HCT116 (cell line): ENCODE measurements at regions not wholly inside any gene's neighbourhood (a gene's known extent, or its start where the extent isn't known, plus 50 kb on each side); places are given as distances from the start of the nearest gene placed in this dataset.

Source experiments
- ATAC-seq: fragments of 200-7000 bp; cut with Tn5 transposase; 2 replicates; pipeline ENCODE4 v1.9.1; 2020; ENCODE audit warnings: mild to moderate bottlenecking, moderate library complexity
- BruUV-seq: library from RNA; stranded (reverse); fragments of 400-500 nt; replicated peaks from 2 replicates; lab custom pipeline; 2021; lab: Mats Ljungman, UMichigan
- CTCF ChIA-PET: fragments of 300-600 bp; sonication (Branson Sonifier 250); formaldehyde crosslinking; loops from one replicate; lab custom pipeline; 2021; ENCODE audit warnings: antibody characterized with exemption; lab: Charles Lee
- POLR2A ChIA-PET: fragments of 300-600, 350-600 bp; sonication (Branson Sonifier 250); formaldehyde crosslinking; loops from one replicate; lab custom pipeline; 2021; ENCODE audit warnings: antibody characterized with exemption; lab: Charles Lee
- RAD21 ChIA-PET, 2 experiments: fragments of 300-600 bp; sonication (Branson Sonifier 250); formaldehyde crosslinking; loops; one replicate each; lab custom pipeline; 2023; ENCODE audit warnings: low total read pairs in 2 of 2; ENCODE audit not compliant: uncharacterized antibody in 2 of 2, unreplicated experiment in 2 of 2, low non-redundant PET in 1 of 2; lab: Charles Lee
- DNase-seq: peaks from one replicate; pipeline ENCODE4 v3.0.0-alpha.2; 2010; ENCODE audit warnings: low read depth, low spot score
- H2AFZ ChIP-seq: fragments of 200-600 bp; shearing (Covaris generic), sonication (generic); 2 replicates; pipeline ENCODE4 v1.6.1; 2017; ENCODE audit warnings: low read depth, mixed run types, mixed read lengths, antibody characterized with exemption, low read length; ENCODE audit not compliant: poor library complexity, severe bottlenecking
- H3K27ac ChIP-seq: 2 replicates; pipeline ENCODE4 v1.5.1; 2012; ENCODE audit warnings: low read depth, low read length
- H3K27me3 ChIP-seq: fragments of 200-600 bp; sonication (generic); 2 replicates; pipeline ENCODE4 v1.6.1; 2016; ENCODE audit warnings: mixed run types, low read length, mixed read lengths; ENCODE audit not compliant: insufficient read depth
- H3K36me3 ChIP-seq, 2 experiments: fragments of 200-500 bp in 1 of 2; fragments of 200-600 bp in 1 of 2; sonication (Bioruptor generic) in 1 of 2; sonication (generic) in 1 of 2; 2 replicates each; pipeline versions ENCODE4 v1.5.1 to v1.6.1; 2014 to 2016; ENCODE audit warnings: low read length in 2 of 2, inconsistent platforms in 1 of 2, mixed read lengths in 1 of 2, mixed run types in 1 of 2; ENCODE audit not compliant: insufficient read depth in 2 of 2, control insufficient read depth in 1 of 2
- H3K4me1 ChIP-seq, 2 experiments: fragments of 200-600 bp in 1 of 2; sonication (generic) in 1 of 2; 2 replicates each; pipeline versions ENCODE4 v1.5.1 to v1.6.1; 2012 to 2017; ENCODE audit warnings: low read length in 2 of 2, inconsistent platforms in 1 of 2, mild to moderate bottlenecking in 1 of 2, mixed read lengths in 1 of 2, mixed run types in 1 of 2, moderate library complexity in 1 of 2; ENCODE audit not compliant: insufficient read depth in 2 of 2, control insufficient read depth in 1 of 2
- H3K4me2 ChIP-seq: fragments of 200-600 bp; sonication (generic); 2 replicates; pipeline ENCODE4 v1.6.1; 2017; ENCODE audit warnings: mixed run types, low read length, mixed read lengths
- H3K4me3 ChIP-seq, 2 experiments: fragments of 200-600 bp in 1 of 2; sonication (generic) in 1 of 2; replicated peaks in 1 of 2; 2 replicates each; pipeline ENCODE4 v1.5.1; 2011 to 2016; ENCODE audit warnings: low read length in 2 of 2, control low read depth in 1 of 2, low read depth in 1 of 2, mild to moderate bottlenecking in 1 of 2, mixed read lengths in 1 of 2, mixed run types in 1 of 2
- H3K79me2 ChIP-seq: fragments of 200-600 bp; sonication (generic); 2 replicates; pipeline ENCODE4 v1.6.1; 2017; ENCODE audit warnings: mild to moderate bottlenecking, mixed run types, low read length, moderate library complexity, mixed read lengths; ENCODE audit not compliant: insufficient read depth
- H3K9ac ChIP-seq: fragments of 200-600 bp; sonication (generic); 2 replicates; pipeline ENCODE4 v1.6.1; 2016; ENCODE audit warnings: low read length, mixed read lengths
- H3K9me2 ChIP-seq: fragments of 200-600 bp; sonication (generic), shearing (Covaris generic); 2 replicates; pipeline ENCODE4 v1.6.1; 2017; ENCODE audit warnings: mixed run types, mild to moderate bottlenecking, moderate library complexity; ENCODE audit not compliant: insufficient read depth
- H3K9me3 ChIP-seq, 2 experiments: fragments of 200-500 bp in 1 of 2; fragments of 200-600 bp in 1 of 2; sonication (Bioruptor generic) in 1 of 2; sonication (generic) in 1 of 2; 2 replicates each; pipeline ENCODE4 v1.6.1; 2014 to 2017; ENCODE audit warnings: low read length in 2 of 2, mixed read lengths in 2 of 2, inconsistent platforms in 1 of 2, low read depth in 1 of 2, mild to moderate bottlenecking in 1 of 2, mixed run types in 1 of 2, moderate library complexity in 1 of 2; ENCODE audit not compliant: control insufficient read depth in 1 of 2, insufficient read depth in 1 of 2
- H4K20me1 ChIP-seq: fragments of 200-600 bp; sonication (generic), shearing (Covaris generic); 2 replicates; pipeline ENCODE4 v1.6.1; 2017; ENCODE audit warnings: mixed run types, mild to moderate bottlenecking, moderate library complexity; ENCODE audit not compliant: insufficient read depth
- ATF3 ChIP-seq: IDR thresholded peaks from 2 replicates; pipeline ENCODE4 v1.6.1; 2012
- CEBPB ChIP-seq: IDR thresholded peaks from 2 replicates; pipeline ENCODE4 v1.6.1; 2012; ENCODE audit warnings: low read depth
- EGR1 ChIP-seq: IDR thresholded peaks from 2 replicates; pipeline ENCODE4 v1.6.1; 2012; ENCODE audit warnings: low read depth
- ELF1 ChIP-seq: IDR thresholded peaks from 2 replicates; pipeline ENCODE4 v1.6.1; 2012; ENCODE audit warnings: low read depth, borderline replicate concordance
- EZH2 ChIP-seq: fragments of 200-600 bp; sonication (generic); IDR thresholded peaks from 2 replicates; pipeline ENCODE4 v1.6.1; 2017; ENCODE audit warnings: antibody characterized with exemption, mixed run types
- FOSL1 ChIP-seq: IDR thresholded peaks from 2 replicates; pipeline ENCODE4 v1.6.1; 2012; ENCODE audit warnings: low read depth
- JUND ChIP-seq: IDR thresholded peaks from 2 replicates; pipeline ENCODE4 v1.6.1; 2012
- POLR2A ChIP-seq: IDR thresholded peaks from 2 replicates; pipeline ENCODE4 v1.7.0; 2011; ENCODE audit warnings: borderline replicate concordance; ENCODE audit not compliant: insufficient read depth, insufficient read length; ENCODE audit errors: extremely low read depth
- RAD21 ChIP-seq: IDR thresholded peaks from 2 replicates; pipeline ENCODE4 v1.6.1; 2012; ENCODE audit warnings: low read depth, mild to moderate bottlenecking
- SRF ChIP-seq: IDR thresholded peaks from 2 replicates; pipeline ENCODE4 v1.6.1; 2012; ENCODE audit warnings: low read depth
- YY1 ChIP-seq: IDR thresholded peaks from 2 replicates; pipeline ENCODE4 v1.6.1; 2011; ENCODE audit warnings: low read length, low read depth, moderate library complexity, mild to moderate bottlenecking; ENCODE audit not compliant: insufficient replicate concordance; ENCODE audit errors: extremely low read depth
- ZFX ChIP-seq: fragments of 450-650 bp; IDR thresholded peaks from 2 replicates; pipeline ENCODE4 v1.6.1; 2017
- intact Hi-C: fragments of 100-400 bp; cut with micrococcal nuclease; formaldehyde crosslinking; loops from 2 replicates; pipeline ENCODE4 v1.10.0; 2022
- TF ChIP-seq, protein P1 (sequence below): IDR thresholded peaks from 2 replicates; pipeline ENCODE4 v1.6.1; 2012; ENCODE audit warnings: low read depth
- TF ChIP-seq, protein P2 (sequence below), 3 experiments: fragments of 200-600 bp in 1 of 3; sonication (generic) in 1 of 3; IDR thresholded peaks in 2 of 3; conservative IDR thresholded peaks in 1 of 3; 2 replicates each; pipeline ENCODE4 v1.5.1; 2012 to 2017; ENCODE audit warnings: low read depth in 2 of 3, low read length in 2 of 3, antibody characterized with exemption in 1 of 3, borderline replicate concordance in 1 of 3, control low read depth in 1 of 3, mild to moderate bottlenecking in 1 of 3, mixed read lengths in 1 of 3, mixed run types in 1 of 3, moderate library complexity in 1 of 3; ENCODE audit not compliant: insufficient read depth in 1 of 3

DNA sequence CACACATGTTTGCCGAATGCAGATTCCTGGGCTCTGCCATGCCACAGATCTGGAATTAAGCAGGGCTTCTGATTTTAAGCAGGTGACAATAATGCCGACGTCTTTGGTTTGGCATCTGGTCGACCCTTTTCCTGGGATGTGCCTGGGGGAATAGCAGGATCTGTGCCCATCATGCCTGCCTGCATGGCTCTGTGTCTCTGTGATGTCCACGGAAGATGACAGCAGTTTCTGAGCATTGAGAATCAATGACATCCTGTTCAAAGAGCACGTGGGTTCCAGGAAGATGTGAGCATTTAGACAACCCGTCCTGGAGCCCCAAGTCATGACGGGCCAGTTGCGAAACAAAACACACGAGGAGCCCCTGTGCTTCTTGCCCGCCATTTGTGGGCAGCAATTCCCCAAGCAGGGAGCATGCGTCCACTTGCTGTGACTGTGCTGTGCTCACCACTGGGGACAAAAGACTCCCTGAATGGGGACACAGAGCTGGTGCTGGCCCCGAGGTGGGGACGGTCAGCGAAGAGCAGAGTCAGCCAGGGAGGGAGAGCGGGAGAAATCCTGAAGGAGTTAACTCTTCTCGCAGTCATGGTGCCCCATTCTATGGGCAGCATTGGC is 110.1 kb downstream of the ERMARD start (continued):
- TF ChIP-seq FOSL1 (no peak), YY1 (no peak), RAD21 (no peak), CEBPB (no peak), EGR1 (no peak), ATF3 (no peak), JUND (no peak), SRF (no peak), ZFX (no peak)

GRCh38 chr6:169859978-169860703 is 108.7 kb downstream of the ERMARD start:
- H3K9ac ChIP-seq, result no peak overlapping the region
- ChIA-PET CTCF (no interaction called here), POLR2A (no interaction called here), RAD21 (no interaction called here)
- no peaks in the 10 kb centered on the region for H3K79me2 ChIP-seq
- no peak overlapping the region for H3K4me3 ChIP-seq
- no peaks in the 10 kb centered on the region for H3K36me3 ChIP-seq
- H3K9me3 ChIP-seq, result no peaks in the 10 kb centered on the region; a peak in 1 of 4 replicates
- DNase-seq (no peak), ATAC-seq (no peak)
- H3K4me2 ChIP-seq, result no peak overlapping the region
- H3K9me2 ChIP-seq, result no peaks in the 10 kb centered on the region
- no peaks in the 10 kb centered on the region for H4K20me1 ChIP-seq
- TF ChIP-seq EZH2 (no peak), RAD21 (no peak), ZFX (no peak), YY1 (no peak), POLR2A (no peak), ELF1 (no peak), FOSL1 (no peak)
- TF ChIP-seq, protein P1, sequence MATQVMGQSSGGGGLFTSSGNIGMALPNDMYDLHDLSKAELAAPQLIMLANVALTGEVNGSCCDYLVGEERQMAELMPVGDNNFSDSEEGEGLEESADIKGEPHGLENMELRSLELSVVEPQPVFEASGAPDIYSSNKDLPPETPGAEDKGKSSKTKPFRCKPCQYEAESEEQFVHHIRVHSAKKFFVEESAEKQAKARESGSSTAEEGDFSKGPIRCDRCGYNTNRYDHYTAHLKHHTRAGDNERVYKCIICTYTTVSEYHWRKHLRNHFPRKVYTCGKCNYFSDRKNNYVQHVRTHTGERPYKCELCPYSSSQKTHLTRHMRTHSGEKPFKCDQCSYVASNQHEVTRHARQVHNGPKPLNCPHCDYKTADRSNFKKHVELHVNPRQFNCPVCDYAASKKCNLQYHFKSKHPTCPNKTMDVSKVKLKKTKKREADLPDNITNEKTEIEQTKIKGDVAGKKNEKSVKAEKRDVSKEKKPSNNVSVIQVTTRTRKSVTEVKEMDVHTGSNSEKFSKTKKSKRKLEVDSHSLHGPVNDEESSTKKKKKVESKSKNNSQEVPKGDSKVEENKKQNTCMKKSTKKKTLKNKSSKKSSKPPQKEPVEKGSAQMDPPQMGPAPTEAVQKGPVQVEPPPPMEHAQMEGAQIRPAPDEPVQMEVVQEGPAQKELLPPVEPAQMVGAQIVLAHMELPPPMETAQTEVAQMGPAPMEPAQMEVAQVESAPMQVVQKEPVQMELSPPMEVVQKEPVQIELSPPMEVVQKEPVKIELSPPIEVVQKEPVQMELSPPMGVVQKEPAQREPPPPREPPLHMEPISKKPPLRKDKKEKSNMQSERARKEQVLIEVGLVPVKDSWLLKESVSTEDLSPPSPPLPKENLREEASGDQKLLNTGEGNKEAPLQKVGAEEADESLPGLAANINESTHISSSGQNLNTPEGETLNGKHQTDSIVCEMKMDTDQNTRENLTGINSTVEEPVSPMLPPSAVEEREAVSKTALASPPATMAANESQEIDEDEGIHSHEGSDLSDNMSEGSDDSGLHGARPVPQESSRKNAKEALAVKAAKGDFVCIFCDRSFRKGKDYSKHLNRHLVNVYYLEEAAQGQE, result no peak
- TF ChIP-seq, protein P2, sequence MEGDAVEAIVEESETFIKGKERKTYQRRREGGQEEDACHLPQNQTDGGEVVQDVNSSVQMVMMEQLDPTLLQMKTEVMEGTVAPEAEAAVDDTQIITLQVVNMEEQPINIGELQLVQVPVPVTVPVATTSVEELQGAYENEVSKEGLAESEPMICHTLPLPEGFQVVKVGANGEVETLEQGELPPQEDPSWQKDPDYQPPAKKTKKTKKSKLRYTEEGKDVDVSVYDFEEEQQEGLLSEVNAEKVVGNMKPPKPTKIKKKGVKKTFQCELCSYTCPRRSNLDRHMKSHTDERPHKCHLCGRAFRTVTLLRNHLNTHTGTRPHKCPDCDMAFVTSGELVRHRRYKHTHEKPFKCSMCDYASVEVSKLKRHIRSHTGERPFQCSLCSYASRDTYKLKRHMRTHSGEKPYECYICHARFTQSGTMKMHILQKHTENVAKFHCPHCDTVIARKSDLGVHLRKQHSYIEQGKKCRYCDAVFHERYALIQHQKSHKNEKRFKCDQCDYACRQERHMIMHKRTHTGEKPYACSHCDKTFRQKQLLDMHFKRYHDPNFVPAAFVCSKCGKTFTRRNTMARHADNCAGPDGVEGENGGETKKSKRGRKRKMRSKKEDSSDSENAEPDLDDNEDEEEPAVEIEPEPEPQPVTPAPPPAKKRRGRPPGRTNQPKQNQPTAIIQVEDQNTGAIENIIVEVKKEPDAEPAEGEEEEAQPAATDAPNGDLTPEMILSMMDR (IDR thresholded peaks at IDR 0.05 in 2 of 3, conservative IDR thresholded peaks at IDR 0.05 in 1 of 3; ENCODE audit: borderline replicate concordance in 1 of 3, insufficient read depth in 1 of 3, low read depth in 2 of 3, low read length in 2 of 3), result no peak
- no TSS peak for BruUV-seq
- no peaks in the 10 kb centered on the region for H3K27me3 ChIP-seq
- H2AFZ ChIP-seq, result no peak overlapping the region
- intact Hi-C loops, result no loop called here
- no peak overlapping the region for H3K27ac ChIP-seq
- no peaks in the 10 kb centered on the region for H3K4me1 ChIP-seq
